Neural progenitor cell (in vitro differentiated cells): ENCODE measurements at regions not wholly inside any gene's neighbourhood (a gene's known extent, or its start where the extent isn't known, plus 50 kb on each side); places are given as distances from the start of the nearest gene placed in this dataset.

ENCODE experiments used
- DNase-seq: peaks from one replicate; pipeline ENCODE4 v3.0.0-alpha.2; 2016; ENCODE audit warnings: low spot score
- H2AFZ ChIP-seq: fragments of 200-600 bp; sonication (generic); replicated peaks from 2 replicates; pipeline ENCODE4 v1.6.1; 2016; ENCODE audit warnings: antibody characterized with exemption
- H3F3A ChIP-seq: fragments of 200-600 bp; sonication (generic); 2 replicates; pipeline ENCODE4 v1.6.1; 2016; ENCODE audit warnings: antibody characterized with exemption, low read depth
- H3K27ac ChIP-seq: fragments of 200-600 bp; sonication (generic); 2 replicates; pipeline ENCODE4 v1.5.1; 2016; ENCODE audit warnings: mild to moderate bottlenecking
- H3K27me3 ChIP-seq: fragments of 200-600 bp; sonication (generic); 2 replicates; pipeline ENCODE4 v1.6.1; 2016; ENCODE audit warnings: mild to moderate bottlenecking, moderate library complexity
- H3K36me3 ChIP-seq: fragments of 200-600 bp; sonication (generic); 2 replicates; pipeline ENCODE4 v1.5.1; 2016
- H3K4me1 ChIP-seq: fragments of 200-600 bp; sonication (generic); 2 replicates; pipeline ENCODE4 v1.6.1; 2016; ENCODE audit warnings: mixed run types
- H3K4me2 ChIP-seq: fragments of 200-600 bp; sonication (generic); 2 replicates; pipeline ENCODE4 v1.6.1; 2016
- H3K4me3 ChIP-seq: fragments of 200-600 bp; sonication (generic); 2 replicates; pipeline ENCODE4 v1.5.1; 2016
- H3K79me2 ChIP-seq: fragments of 200-600 bp; sonication (generic); 2 replicates; pipeline ENCODE4 v1.6.1; 2016; ENCODE audit warnings: low read depth
- H3K9ac ChIP-seq: fragments of 200-600 bp; sonication (generic); 2 replicates; pipeline ENCODE4 v1.6.1; 2016
- H3K9me3 ChIP-seq: fragments of 200-600 bp; sonication (generic); 2 replicates; pipeline ENCODE4 v1.5.1; 2016; ENCODE audit warnings: low read depth
- H4K20me1 ChIP-seq: fragments of 200-600 bp; sonication (generic); 2 replicates; pipeline ENCODE4 v1.6.1; 2016; ENCODE audit warnings: low read depth
- H3K27ac Mint-ChIP-seq: 3 replicates; pipeline ENCODE4 v1.8.0; 2021; ENCODE audit warnings: mixed read lengths
- H3K27me3 Mint-ChIP-seq: 2 replicates; pipeline ENCODE4 v1.8.0; 2022; ENCODE audit warnings: low read depth, mild to moderate bottlenecking, inconsistent platforms, moderate library complexity, mixed read lengths; ENCODE audit not compliant: insufficient read depth
- H3K36me3 Mint-ChIP-seq: 3 replicates; pipeline ENCODE4 v1.8.0; 2021; ENCODE audit warnings: mixed read lengths
- H3K4me1 Mint-ChIP-seq: 3 replicates; pipeline ENCODE4 v1.8.0; 2021; ENCODE audit warnings: mixed read lengths
- H3K4me3 Mint-ChIP-seq: 3 replicates; pipeline ENCODE4 v1.8.0; 2021; ENCODE audit warnings: mild to moderate bottlenecking, moderate library complexity, mixed read lengths
- H3K9me3 Mint-ChIP-seq: 3 replicates; pipeline ENCODE4 v1.8.0; 2020; ENCODE audit warnings: mixed read lengths
- CTCF ChIP-seq: fragments of 200-600 bp; sonication (generic); IDR thresholded peaks from 2 replicates; pipeline ENCODE4 v1.5.1; 2017; ENCODE audit warnings: antibody characterized with exemption, mild to moderate bottlenecking
- EZH2 ChIP-seq: fragments of 200-600 bp; sonication (generic); IDR thresholded peaks from 2 replicates; pipeline ENCODE4 v1.6.1; 2017; ENCODE audit warnings: antibody characterized with exemption, mild to moderate bottlenecking, moderate library complexity
- EZH2phosphoT487 ChIP-seq: fragments of 200-600 bp; sonication (generic); IDR thresholded peaks from 2 replicates; pipeline ENCODE4 v1.6.1; 2017; ENCODE audit warnings: antibody characterized with exemption

GRCh38 chr1:75079538-75080290 is 54.5 kb upstream of the LHX8 start:
- no peak for TF ChIP-seq CTCF
- TF ChIP-seq EZH2: no peak
- no peak for TF ChIP-seq EZH2phosphoT487
- Mint-ChIP-seq H3K27ac (no peak overlapping the region), H3K36me3 (no peaks in the 10 kb centered on the region), H3K27me3 (peaks cover 2% of the 10 kb centered on the region), H3K4me3 (no peak overlapping the region), H3K4me1 (peaks cover 6% of the 10 kb centered on the region), H3K9me3 (no peaks in the 10 kb centered on the region)
- Histone ChIP-seq H3K79me2 (no peaks in the 10 kb centered on the region), H3K4me2 (no peak overlapping the region), H2AFZ (no peak overlapping the region), H3K27ac (no peak overlapping the region), H3F3A (peaks cover 5% of the 10 kb centered on the region), H3K4me3 (no peak overlapping the region), H4K20me1 (no peaks in the 10 kb centered on the region), H3K4me1 (peaks cover 21% of the 10 kb centered on the region), H3K9me3 (no peaks in the 10 kb centered on the region), H3K27me3 (no peaks in the 10 kb centered on the region), H3K9ac (no peak overlapping the region), H3K36me3 (no peaks in the 10 kb centered on the region)
- DNase-seq: no peak

GRCh38 chr1:75083223-75083622 is 51.0 kb upstream of the LHX8 start:
- DNase-seq: no peak

GRCh38 chr1:75083848-75084514 is 50.2 kb upstream of the LHX8 start:
- Histone ChIP-seq H3K27me3 (no peaks in the 10 kb centered on the region), H3K36me3 (no peaks in the 10 kb centered on the region), H4K20me1 (no peaks in the 10 kb centered on the region), H3K4me3 (no peak overlapping the region), H3F3A (peaks cover 5% of the 10 kb centered on the region), H2AFZ (no peak overlapping the region), H3K27ac (no peak overlapping the region), H3K4me2 (no peak overlapping the region), H3K9me3 (no peaks in the 10 kb centered on the region), H3K4me1 (peaks cover 13% of the 10 kb centered on the region), H3K79me2 (no peaks in the 10 kb centered on the region), H3K9ac (no peak overlapping the region)
- H3K36me3 Mint-ChIP-seq: no peaks in the 10 kb centered on the region
- H3K9me3 Mint-ChIP-seq: no peaks in the 10 kb centered on the region
- H3K27ac Mint-ChIP-seq: no peak overlapping the region
- no peaks in the 10 kb centered on the region for H3K4me1 Mint-ChIP-seq
- DNase-seq: no peak
- TF ChIP-seq CTCF (no peak), EZH2phosphoT487 (no peak), EZH2 (no peak)
- peaks cover 2% of the 10 kb centered on the region for H3K27me3 Mint-ChIP-seq
- no peak overlapping the region for H3K4me3 Mint-ChIP-seq

More at GRCh38 chr1:75083223-75083622, 51.0 kb upstream of the LHX8 start:
- Histone ChIP-seq H3K9me3 (no peaks in the 10 kb centered on the region), H3K79me2 (no peaks in the 10 kb centered on the region), H3K27me3 (no peaks in the 10 kb centered on the region), H3K4me3 (no peak overlapping the region), H4K20me1 (no peaks in the 10 kb centered on the region), H3F3A (peaks cover 5% of the 10 kb centered on the region), H2AFZ (no peak overlapping the region), H3K36me3 (no peaks in the 10 kb centered on the region), H3K4me2 (no peak overlapping the region), H3K9ac (no peak overlapping the region), H3K27ac (no peak overlapping the region), H3K4me1 (peaks cover 13% of the 10 kb centered on the region)
- Mint-ChIP-seq H3K9me3 (no peaks in the 10 kb centered on the region), H3K36me3 (no peaks in the 10 kb centered on the region), H3K27ac (no peak overlapping the region), H3K27me3 (peaks cover 2% of the 10 kb centered on the region), H3K4me1 (no peaks in the 10 kb centered on the region), H3K4me3 (no peak overlapping the region)
- TF ChIP-seq EZH2 (no peak), CTCF (no peak), EZH2phosphoT487 (no peak)
